Hepatocyte (in vitro differentiated cells): ENCODE measurements at regions not wholly inside any gene's neighbourhood (a gene's known extent, or its start where the extent isn't known, plus 50 kb on each side); places are given as distances from the start of the nearest gene placed in this dataset.

Experiments
- DNase-seq: peaks from one replicate; pipeline ENCODE4 v3.0.0-alpha.2; 2016; ENCODE audit warnings: low spot score
- H2AFZ ChIP-seq: fragments of 200-600 bp; sonication (generic); 2 replicates; pipeline ENCODE4 v1.6.0; 2016; ENCODE audit warnings: antibody characterized with exemption, mild to moderate bottlenecking
- H3K27ac ChIP-seq: fragments of 200-600 bp; sonication (generic); 2 replicates; pipeline ENCODE4 v1.5.1; 2016; ENCODE audit warnings: mild to moderate bottlenecking
- H3K27me3 ChIP-seq: fragments of 200-600 bp; sonication (generic); 2 replicates; pipeline ENCODE4 v1.6.1; 2016
- H3K36me3 ChIP-seq: fragments of 200-600 bp; sonication (generic); replicated peaks from 2 replicates; pipeline ENCODE4 v1.5.1; 2016; ENCODE audit warnings: low read depth; ENCODE audit not compliant: insufficient read depth
- H3K4me1 ChIP-seq: fragments of 200-600 bp; sonication (generic); 2 replicates; pipeline ENCODE4 v1.5.1; 2016; ENCODE audit warnings: mild to moderate bottlenecking, moderate library complexity; ENCODE audit not compliant: insufficient read depth
- H3K4me2 ChIP-seq: fragments of 200-600 bp; sonication (generic); 2 replicates; pipeline ENCODE4 v1.6.0; 2016
- H3K4me3 ChIP-seq: fragments of 200-600 bp; sonication (generic); 2 replicates; pipeline ENCODE4 v1.5.1; 2016; ENCODE audit warnings: mild to moderate bottlenecking
- H3K79me2 ChIP-seq: fragments of 200-600 bp; sonication (generic); 2 replicates; pipeline ENCODE4 v1.6.0; 2017; ENCODE audit warnings: mild to moderate bottlenecking
- H3K9me2 ChIP-seq: fragments of 200-600 bp; sonication (generic); replicated peaks from 2 replicates; pipeline ENCODE4 v1.6.0; 2017; ENCODE audit warnings: mild to moderate bottlenecking; ENCODE audit not compliant: insufficient read depth
- H3K9me3 ChIP-seq: fragments of 200-600 bp; sonication (generic); 2 replicates; pipeline ENCODE4 v1.5.1; 2016; ENCODE audit warnings: low read depth, mild to moderate bottlenecking
- H4K20me1 ChIP-seq: fragments of 200-600 bp; sonication (generic); 2 replicates; pipeline ENCODE4 v1.6.0; 2016; ENCODE audit warnings: mild to moderate bottlenecking; ENCODE audit not compliant: insufficient read depth, poor library complexity, severe bottlenecking
- CTCF ChIP-seq: fragments of 200-600 bp; sonication (generic); IDR thresholded peaks from 2 replicates; pipeline ENCODE4 v1.5.1; 2016; ENCODE audit warnings: antibody characterized with exemption, mild to moderate bottlenecking; ENCODE audit not compliant: poor library complexity
- EZH2 ChIP-seq: fragments of 200-600 bp; sonication (generic); IDR thresholded peaks from 2 replicates; pipeline ENCODE4 v1.6.1; 2016; ENCODE audit warnings: antibody characterized with exemption, mild to moderate bottlenecking, borderline replicate concordance
- EZH2phosphoT487 ChIP-seq: fragments of 200-600 bp; sonication (generic); IDR thresholded peaks from one replicate; pipeline ENCODE4 v1.6.1; 2018; ENCODE audit warnings: antibody characterized with exemption, mild to moderate bottlenecking, low read depth, moderate library complexity; ENCODE audit not compliant: unreplicated experiment, severe bottlenecking
- WGBS: methylation state at CpG from one replicate; pipeline ENCODE4 v1.1.6; 2016; ENCODE audit warnings: low lambda C conversion rate; ENCODE audit errors: missing lambda C conversion rate; 5-methylcytosine and 5-hydroxymethylcytosine counted together

DNA sequence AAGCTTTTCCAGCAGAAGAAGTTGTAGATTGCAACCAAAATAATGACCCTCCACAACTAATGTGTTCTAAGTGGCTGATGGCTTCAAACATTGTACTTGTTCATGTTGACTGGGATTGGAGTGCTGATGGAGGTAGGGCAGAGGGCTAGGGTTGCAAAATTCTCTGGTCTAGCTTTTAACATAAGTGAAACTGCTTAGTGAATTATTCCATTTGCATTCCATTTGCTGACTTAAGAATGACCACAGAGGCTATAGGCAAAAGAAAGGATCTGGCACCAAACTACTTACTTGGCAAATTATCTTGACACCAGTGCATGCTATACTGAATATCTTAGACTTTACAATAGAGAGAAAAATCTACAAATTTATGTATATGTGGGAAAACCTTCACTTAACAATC is 287.0 kb downstream of the FGF9 start:
- Histone ChIP-seq H3K9me2 (no peaks in the 10 kb centered on the region), H3K4me2 (no peak overlapping the region), H3K27ac (no peak overlapping the region), H3K4me1 (no peaks in the 10 kb centered on the region), H3K4me3 (no peak overlapping the region), H3K36me3 (no peaks in the 10 kb centered on the region), H2AFZ (no peak overlapping the region), H3K9me3 (no peaks in the 10 kb centered on the region), H3K27me3 (no peaks in the 10 kb centered on the region), H4K20me1 (no peaks in the 10 kb centered on the region), H3K79me2 (no peaks in the 10 kb centered on the region)
- no peak for TF ChIP-seq CTCF
- TF ChIP-seq EZH2phosphoT487, result no peak
- TF ChIP-seq EZH2, result no peak
- DNase-seq, result no peak

- Histone ChIP-seq H2AFZ (no peak overlapping the region), H3K36me3 (no peaks in the 10 kb centered on the region), H3K9me3 (no peaks in the 10 kb centered on the region), H3K9me2 (no peaks in the 10 kb centered on the region), H3K79me2 (no peaks in the 10 kb centered on the region), H4K20me1 (no peaks in the 10 kb centered on the region), H3K4me1 (no peaks in the 10 kb centered on the region), H3K4me2 (no peak overlapping the region), H3K4me3 (no peak overlapping the region), H3K27ac (no peak overlapping the region), H3K27me3 (no peaks in the 10 kb centered on the region)
- WGBS, result 92% methylated on average over 3 of the region's 3 CpGs
- DNase-seq, result no peak
- TF ChIP-seq EZH2phosphoT487 (no peak), CTCF (no peak), EZH2 (no peak)
Measured at GRCh38 chr13:21960108-21960507, 289.2 kb downstream of the FGF9 start.

DNA sequence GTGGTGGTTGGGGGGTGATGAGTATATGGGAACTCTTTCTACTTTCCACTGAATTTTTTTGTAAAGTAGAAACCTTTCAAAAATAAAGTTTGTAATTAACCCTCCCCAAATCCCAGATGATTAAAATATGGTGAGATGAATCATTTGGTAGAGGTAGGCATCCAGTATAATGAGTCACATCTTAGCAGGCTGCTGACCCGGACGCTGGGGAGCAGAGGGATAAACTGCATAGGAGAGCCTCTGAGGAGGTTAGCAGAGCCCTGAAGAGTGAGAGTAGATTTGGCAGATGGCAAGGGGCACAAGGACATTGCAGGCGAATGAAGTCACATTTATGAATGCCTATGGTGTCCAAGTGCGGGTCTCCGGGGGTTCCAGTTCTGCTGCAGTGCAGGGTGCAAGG is 293.8 kb downstream of the FGF9 start:
- no peaks in the 10 kb centered on the region for H3K9me3 ChIP-seq
- H2AFZ ChIP-seq, result no peak overlapping the region
- H3K4me2 ChIP-seq, result no peak overlapping the region
- DNase-seq, result no peak
- no peaks in the 10 kb centered on the region for H3K4me1 ChIP-seq
- TF ChIP-seq CTCF, result no peak
- TF ChIP-seq EZH2, result no peak
- TF ChIP-seq EZH2phosphoT487, result no peak
- no peaks in the 10 kb centered on the region for H3K36me3 ChIP-seq
- no peaks in the 10 kb centered on the region for H4K20me1 ChIP-seq
- WGBS, result 88% methylated on average over 5 of the region's 5 CpGs
- no peaks in the 10 kb centered on the region for H3K27me3 ChIP-seq
- H3K79me2 ChIP-seq, result no peaks in the 10 kb centered on the region
- H3K4me3 ChIP-seq, result no peak overlapping the region
- no peak overlapping the region for H3K27ac ChIP-seq
- no peaks in the 10 kb centered on the region for H3K9me2 ChIP-seq

DNA sequence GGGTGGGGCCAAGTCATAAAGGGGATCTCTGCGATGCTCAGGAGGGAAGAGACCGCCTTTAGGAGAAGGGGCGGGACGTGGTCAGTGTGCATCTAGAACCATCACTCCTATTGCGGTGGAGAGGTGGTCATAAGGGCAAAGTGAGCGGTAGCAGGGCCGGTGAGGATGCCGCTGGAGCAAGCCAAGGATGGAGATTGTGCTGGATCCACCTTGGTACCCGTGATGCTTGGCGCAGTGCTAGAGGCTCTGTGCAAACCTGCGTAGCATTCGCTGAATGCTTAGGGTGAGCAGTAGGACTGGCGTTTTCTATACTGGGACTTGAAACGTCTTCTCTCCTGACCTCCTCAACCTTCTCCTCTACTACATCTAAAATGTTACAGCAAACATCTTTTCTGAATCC is 294.2 kb downstream of the FGF9 start:
- no peaks in the 10 kb centered on the region for H3K9me2 ChIP-seq
- no peak for TF ChIP-seq CTCF
- no peak for TF ChIP-seq EZH2phosphoT487
- TF ChIP-seq EZH2, result no peak
- no peaks in the 10 kb centered on the region for H3K9me3 ChIP-seq
- no peaks in the 10 kb centered on the region for H4K20me1 ChIP-seq
- H3K4me3 ChIP-seq, result no peak overlapping the region
- no peaks in the 10 kb centered on the region for H3K36me3 ChIP-seq
- H3K27me3 ChIP-seq, result no peaks in the 10 kb centered on the region
- DNase-seq, result no peak
- H3K79me2 ChIP-seq, result no peaks in the 10 kb centered on the region
- 92% methylated on average over 14 of the region's 14 CpGs for WGBS
- no peak overlapping the region for H3K4me2 ChIP-seq
- no peak overlapping the region for H2AFZ ChIP-seq
- no peaks in the 10 kb centered on the region for H3K4me1 ChIP-seq
- H3K27ac ChIP-seq, result no peak overlapping the region
